Spleen (tissue), 7 donors: ENCODE measurements at regions not wholly inside any gene's neighbourhood (a gene's known extent, or its start where the extent isn't known, plus 50 kb on each side); places are given as distances from the start of the nearest gene placed in this dataset.

Experiments
- CTCF ChIP-seq, 11 experiments: fragments of 200-600 bp in 7 of 11; fragments of 450-650 bp in 4 of 11; sonication (generic) in 4 of 11; IDR thresholded peaks in 8 of 11; conservative IDR thresholded peaks in 3 of 11; 1 replicate in 7 of 11; 2 replicates in 4 of 11; pipeline versions ENCODE4 v1.4.0 to v1.8.0; 2016 to 2021; ENCODE audit warnings: antibody characterized with exemption in 11 of 11, inconsistent platforms in 4 of 11, mild to moderate bottlenecking in 1 of 11
- POLR2A ChIP-seq, 3 donors: fragments of 450-650 bp; IDR thresholded peaks; one replicate each; pipeline ENCODE4 v1.5.1; 2017; ENCODE audit warnings: antibody characterized with exemption in 3 of 3, mild to moderate bottlenecking in 1 of 3
- POLR2AphosphoS5 ChIP-seq, 3 donors: sonication (generic); formaldehyde crosslinking; IDR thresholded peaks; one replicate each; pipeline ENCODE4 v1.5.1; 2017; ENCODE audit warnings: antibody characterized with exemption in 3 of 3
- donor health status: DM: no; HTN: no; CAD: no; lungs with moderate emphysema.
- donor health status: DM: no; HTN: no; CAD: no.
- donor health status: DM: no; HTN: no; CAD: no.

- TF ChIP-seq CTCF (IDR thresholded peaks at IDR 0.05 in 8 of 11, conservative IDR thresholded peaks at IDR 0.05 in 3 of 11) (no peak), POLR2A (IDR thresholded peaks at IDR 0.05) (no peak), POLR2AphosphoS5 (IDR thresholded peaks at IDR 0.05) (no peak)
These were observed 919.0 kb downstream of the RAPGEF2 start for GRCh38 chr4:160021870-160022269.
